ENCODE measurements at regions not wholly inside any gene's neighbourhood (a gene's known extent, or its start where the extent isn't known, plus 50 kb on each side); places are given as distances from the start of the nearest gene placed in this dataset.

DNA sequence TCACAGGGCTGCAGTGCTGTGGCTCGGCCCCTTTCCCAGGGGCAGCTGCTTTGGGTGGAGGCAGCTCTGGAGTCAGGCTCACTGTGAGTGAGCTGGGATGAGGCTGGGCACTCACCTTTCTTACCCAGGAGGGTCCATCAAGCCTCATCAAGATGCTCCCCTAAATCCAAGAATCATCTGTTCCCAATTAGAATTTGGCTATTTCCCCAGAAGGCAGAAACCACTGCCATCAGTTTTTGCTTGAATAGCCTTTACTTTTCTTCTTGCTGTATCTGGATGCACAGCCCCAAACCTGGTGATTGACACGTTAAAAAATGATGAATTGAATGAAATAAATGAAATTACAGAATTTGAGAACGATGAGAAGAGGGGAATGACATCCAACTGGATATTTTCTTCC lies 74.3 kb upstream of the LYZL1 start:
- Histone ChIP-seq H3K4me3 (no peak overlapping the region), H3K36me3 (replicated peaks in 1 of 2; ENCODE audit: insufficient read depth in 1 of 2, low read depth in 2 of 2) (no peaks in the 10 kb centered on the region), H3K27ac (no peak overlapping the region), H3K4me1 (no peaks in the 10 kb centered on the region), H3K27me3 (no peaks in the 10 kb centered on the region), H3K9me3 (peaks cover 0 to 4% (median 0%) of the 10 kb centered on the region in 3 donors)
- intact Hi-C loops (cut with DNase I), result no loop called here
- ATAC-seq (no peak), DNase-seq (no peak)
- WGBS, 2 donors, result 53 to 64% methylated on average over 3 of the region's 3 CpGs
- TF ChIP-seq POLR2A (IDR thresholded peaks at IDR 0.05) (no peak), CTCF (IDR thresholded peaks at IDR 0.05) (no peak)

DNA sequence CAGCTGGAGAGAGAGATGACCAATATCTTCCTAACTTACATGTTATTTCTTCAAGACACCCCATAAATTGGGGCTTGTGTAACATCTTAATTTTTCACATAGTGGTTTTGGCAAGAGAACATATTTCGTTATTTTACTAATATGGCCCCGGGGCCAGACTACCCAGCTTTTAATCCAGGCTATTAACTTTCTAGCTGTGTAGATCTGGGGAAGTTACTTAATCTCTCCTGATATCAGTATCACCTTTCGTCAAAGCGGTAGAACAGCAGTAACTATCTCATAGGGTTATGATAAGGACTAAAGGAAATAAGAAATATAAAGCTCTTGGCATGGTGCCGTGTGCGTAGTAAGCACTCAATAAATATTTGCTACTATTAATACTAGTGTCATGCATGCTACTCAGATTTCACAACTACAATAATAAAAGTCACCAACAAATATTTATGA lies 71.6 kb upstream of the LYZL1 start:
- no peaks in the 10 kb centered on the region for H3K9me3 ChIP-seq
- H3K36me3 ChIP-seq (replicated peaks in 1 of 2; ENCODE audit: insufficient read depth in 1 of 2, low read depth in 2 of 2), result no peaks in the 10 kb centered on the region
- no peak for TF ChIP-seq POLR2A (IDR thresholded peaks at IDR 0.05)
- no peak for TF ChIP-seq CTCF (IDR thresholded peaks at IDR 0.05)
- no peak overlapping the region for H3K4me3 ChIP-seq
- H3K27me3 ChIP-seq, result no peaks in the 10 kb centered on the region
- no peak overlapping the region for H3K27ac ChIP-seq
- intact Hi-C loops (cut with DNase I), result no loop called here
- no peak for DNase-seq
- ATAC-seq, result no peak
- H3K4me1 ChIP-seq, result no peaks in the 10 kb centered on the region
- WGBS, 2 donors, result 58 to 61% methylated on average over 6 of the region's 6 CpGs

DNA sequence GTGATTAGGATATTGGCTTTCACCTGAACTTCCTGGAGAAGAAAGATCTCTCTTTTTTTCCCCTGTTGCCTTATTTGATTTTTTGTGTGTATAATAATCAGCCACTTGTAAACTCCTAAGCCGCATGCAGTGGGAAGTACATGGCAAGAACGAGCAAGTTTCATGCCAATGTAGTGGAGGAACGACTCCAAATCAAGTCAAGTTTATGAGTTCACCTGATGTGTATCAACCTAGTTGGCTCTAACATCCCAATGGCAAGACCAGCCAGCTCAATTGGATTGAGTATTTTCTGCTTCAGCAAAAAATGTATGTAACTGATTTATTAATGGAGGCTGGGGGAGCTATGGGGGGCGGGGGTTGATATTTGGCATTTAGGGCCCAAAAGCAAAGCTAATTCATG lies 65.5 kb upstream of the LYZL1 start:
- Histone ChIP-seq H3K4me3 (no peak overlapping the region), H3K9me3 (no peaks in the 10 kb centered on the region), H3K27ac (no peak overlapping the region), H3K27me3 (no peaks in the 10 kb centered on the region), H3K36me3 (replicated peaks in 1 of 2; ENCODE audit: insufficient read depth in 1 of 2, low read depth in 2 of 2) (no peaks in the 10 kb centered on the region), H3K4me1 (no peaks in the 10 kb centered on the region)
- WGBS, 2 donors, result 57 to 58% methylated on average over 4 of the region's 4 CpGs
- intact Hi-C loops (cut with DNase I), result no loop called here
- TF ChIP-seq CTCF (IDR thresholded peaks at IDR 0.05) (no peak), POLR2A (IDR thresholded peaks at IDR 0.05) (no peak)
- DNase-seq (no peak), ATAC-seq (no peak)

- H3K9me3 ChIP-seq, result no peaks in the 10 kb centered on the region
- H3K4me3 ChIP-seq, result no peak overlapping the region
- DNase-seq (no peak), ATAC-seq (no peak)
- H3K27ac ChIP-seq, result no peak overlapping the region
- H3K4me1 ChIP-seq, result no peaks in the 10 kb centered on the region
- no peaks in the 10 kb centered on the region for H3K36me3 ChIP-seq (replicated peaks in 1 of 2; ENCODE audit: insufficient read depth in 1 of 2, low read depth in 2 of 2)
- intact Hi-C loops (cut with DNase I), result no loop called here
- H3K27me3 ChIP-seq, result no peaks in the 10 kb centered on the region
- TF ChIP-seq POLR2A (IDR thresholded peaks at IDR 0.05) (no peak), CTCF (IDR thresholded peaks at IDR 0.05) (no peak)
- 77 to 82% methylated on average over 1 of the region's 1 CpG for WGBS, 2 donors
Measured at GRCh38 chr10:29224631-29225030, 64.2 kb upstream of the LYZL1 start.

- H3K36me3 ChIP-seq (replicated peaks in 1 of 2; ENCODE audit: insufficient read depth in 1 of 2, low read depth in 2 of 2), result no peaks in the 10 kb centered on the region
- no peak for TF ChIP-seq POLR2A (IDR thresholded peaks at IDR 0.05)
- TF ChIP-seq CTCF (IDR thresholded peaks at IDR 0.05), result no peak
- no peak for DNase-seq
- H3K27me3 ChIP-seq, result no peaks in the 10 kb centered on the region
- intact Hi-C loops (cut with DNase I), result no loop called here
- no peak for ATAC-seq
- no peaks in the 10 kb centered on the region for H3K9me3 ChIP-seq
- H3K4me1 ChIP-seq, result no peaks in the 10 kb centered on the region
- no peak overlapping the region for H3K27ac ChIP-seq
- no peak overlapping the region for H3K4me3 ChIP-seq
- WGBS, 2 donors, result 30 to 72% methylated on average over 2 of the region's 2 CpGs
Measured at GRCh38 chr10:29227201-29227600, 61.7 kb upstream of the LYZL1 start.
